OCI-LY7 (cell line): ENCODE measurements at regions not wholly inside any gene's neighbourhood (a gene's known extent, or its start where the extent isn't known, plus 50 kb on each side); places are given as distances from the start of the nearest gene placed in this dataset.
"Not testable (repeated sequence)": the region's sequence is repeated elsewhere in the genome, so short reads cannot be mapped to it uniquely, and the experiment has no call there.

Experiments
- BruUV-seq: library from RNA; stranded (reverse); fragments of 400-500 nt; replicated peaks from 2 replicates; lab custom pipeline; 2021; lab: Mats Ljungman, UMichigan
- CTCF ChIA-PET: fragments of 300-600 bp; sonication (Branson Sonifier 250); formaldehyde crosslinking; loops from one replicate; lab custom pipeline; 2022; ENCODE audit warnings: antibody characterized with exemption; ENCODE audit not compliant: unreplicated experiment; lab: Charles Lee
- POLR2A ChIA-PET: fragments of 300-600 bp; sonication (Branson Sonifier 250); formaldehyde crosslinking; loops from one replicate; lab custom pipeline; 2022; ENCODE audit warnings: antibody characterized with exemption; lab: Charles Lee
- DNase-seq: peaks from one replicate; pipeline ENCODE4 v3.0.0-alpha.2; 2015; ENCODE audit warnings: low spot score
- H2AFZ ChIP-seq: fragments of 200-600 bp; sonication (generic), shearing (Covaris generic); 2 replicates; pipeline ENCODE4 v1.6.1; 2014; ENCODE audit warnings: mild to moderate bottlenecking, antibody characterized with exemption, low read length, moderate library complexity
- H3K27ac ChIP-seq: fragments of 200-600 bp; sonication (generic); 2 replicates; pipeline ENCODE4 v1.5.1; 2014; ENCODE audit warnings: mixed run types, low read depth, mild to moderate bottlenecking, moderate library complexity, low read length, inconsistent platforms; ENCODE audit not compliant: poor library complexity, severe bottlenecking
- H3K36me3 ChIP-seq: fragments of 200-600 bp; sonication (generic); 2 replicates; pipeline ENCODE4 v1.6.1; 2014; ENCODE audit warnings: mild to moderate bottlenecking, antibody characterized with exemption, low read length, moderate library complexity, mixed read lengths; ENCODE audit not compliant: insufficient read depth
- H3K4me1 ChIP-seq: fragments of 200-600 bp; sonication (generic); 2 replicates; pipeline ENCODE4 v1.5.1; 2014; ENCODE audit warnings: mild to moderate bottlenecking, low read length; ENCODE audit not compliant: insufficient read depth, poor library complexity, severe bottlenecking
- H3K4me2 ChIP-seq: fragments of 200-600 bp; sonication (generic); 2 replicates; pipeline ENCODE4 v1.6.1; 2014; ENCODE audit warnings: mild to moderate bottlenecking, low read length
- H3K4me3 ChIP-seq: fragments of 200-600 bp; sonication (generic); 2 replicates; pipeline ENCODE4 v1.5.1; 2014; ENCODE audit warnings: mild to moderate bottlenecking, low read depth, low read length; ENCODE audit not compliant: poor library complexity, severe bottlenecking
- H3K79me2 ChIP-seq: fragments of 200-600 bp; sonication (generic); 2 replicates; pipeline ENCODE4 v1.6.1; 2016; ENCODE audit warnings: low read depth, mild to moderate bottlenecking, low read length, moderate library complexity, mixed read lengths; ENCODE audit not compliant: insufficient read depth
- H3K9me2 ChIP-seq: fragments of 200-600 bp; sonication (generic); 2 replicates; pipeline ENCODE4 v1.6.1; 2016; ENCODE audit warnings: mild to moderate bottlenecking, low read length, mixed read lengths; ENCODE audit not compliant: insufficient read depth
- H3K9me3 ChIP-seq: fragments of 200-600 bp; sonication (generic); 2 replicates; pipeline ENCODE4 v1.6.1; 2014; ENCODE audit warnings: mild to moderate bottlenecking, mixed run types, low read length, mixed read lengths
- H4K20me1 ChIP-seq: fragments of 200-600 bp; sonication (generic); 2 replicates; pipeline ENCODE4 v1.6.1; 2014; ENCODE audit warnings: mild to moderate bottlenecking, antibody characterized with exemption, low read length, moderate library complexity, mixed read lengths; ENCODE audit not compliant: insufficient read depth
- CTCF ChIP-seq: fragments of 200-600 bp; sonication (generic); conservative IDR thresholded peaks from 2 replicates; pipeline ENCODE4 v1.5.1; 2014; ENCODE audit warnings: mild to moderate bottlenecking, antibody characterized with exemption, low read length, moderate library complexity, mixed read lengths
- EZH2phosphoT487 ChIP-seq: fragments of 200-600 bp; sonication (generic); IDR thresholded peaks from 2 replicates; pipeline ENCODE4 v1.6.1; 2018; ENCODE audit warnings: low read depth, borderline replicate concordance, mild to moderate bottlenecking, mixed run types, antibody characterized with exemption, low read length, moderate library complexity, mixed read lengths
- intact Hi-C: fragments of 100-400 bp; cut with micrococcal nuclease; formaldehyde crosslinking; loops from one replicate; pipeline ENCODE4 v1.10.0; 2022; ENCODE audit not compliant: unreplicated experiment

GRCh38 chr4:138775489-138775888 lies 240.1 kb upstream of the NOCT start:
- ChIA-PET POLR2A (interaction anchor here (0.6 to 1.2 kb wide), 2 partner anchors 10 to 239 kb away, joined by 3 read pairs; no protein-coding TSS in a partner anchor), CTCF (no interaction called here)
- H3K36me3 ChIP-seq, result no peaks in the 10 kb centered on the region
- intact Hi-C loops, result no loop called here
- no TSS peak for BruUV-seq
- no peaks in the 10 kb centered on the region for H3K9me3 ChIP-seq
- H3K4me1 ChIP-seq, result no peaks in the 10 kb centered on the region
- H3K9me2 ChIP-seq, result no peaks in the 10 kb centered on the region
- H3K27ac ChIP-seq, result no peak overlapping the region
- DNase-seq, result no peak
- TF ChIP-seq EZH2phosphoT487 (no peak), CTCF (no peak)
- H4K20me1 ChIP-seq, result no peaks in the 10 kb centered on the region
- no peak overlapping the region for H3K4me2 ChIP-seq
- H3K79me2 ChIP-seq, result no peaks in the 10 kb centered on the region
- no peak overlapping the region for H2AFZ ChIP-seq
- H3K4me3 ChIP-seq, result no peak overlapping the region

DNA sequence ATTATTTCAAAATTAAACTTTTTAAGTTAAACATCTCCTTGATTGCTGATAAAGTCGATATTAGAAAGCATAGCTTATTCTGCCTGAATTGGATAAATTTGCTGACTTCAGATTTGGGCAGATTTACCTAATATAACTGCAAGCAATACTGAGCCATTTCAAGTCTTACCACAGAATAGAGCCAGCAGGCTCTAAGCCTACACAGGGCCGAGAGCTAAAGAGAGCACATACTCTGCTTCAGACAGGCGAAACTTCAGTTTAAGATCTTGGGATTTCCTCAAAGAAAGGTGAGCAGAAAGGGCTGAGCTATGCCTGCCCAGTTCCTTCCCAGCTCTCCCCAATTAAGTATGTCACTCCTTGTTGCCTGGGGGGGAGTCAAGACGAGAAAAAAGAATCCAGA lies 240.6 kb upstream of the NOCT start:
- POLR2A ChIA-PET, result interaction anchor here (0.6 to 1.2 kb wide), 2 partner anchors 10 to 240 kb away, joined by 3 read pairs; no protein-coding TSS in a partner anchor

GRCh38 chr4:138774125-138774524 lies 241.5 kb upstream of the NOCT start:
- H3K79me2 ChIP-seq, H3K27ac ChIP-seq, H3K9me3 ChIP-seq, DNase-seq, H3K4me3 ChIP-seq, H3K4me2 ChIP-seq, H2AFZ ChIP-seq, intact Hi-C loops, CTCF ChIA-PET, H4K20me1 ChIP-seq, H3K36me3 ChIP-seq, H3K4me1 ChIP-seq, BruUV-seq, H3K9me2 ChIP-seq: not testable (repeated sequence)
- POLR2A ChIA-PET, result interaction anchor here (0.8 to 1.0 kb wide), 2 partner anchors 11 to 13 kb away, joined by 3 to 4 read pairs; no protein-coding TSS in a partner anchor

More for the DNA sequence above, 240.6 kb upstream of the NOCT start:
- H4K20me1 ChIP-seq, result no peaks in the 10 kb centered on the region
- BruUV-seq, result no TSS peak
- H3K4me1 ChIP-seq, result no peaks in the 10 kb centered on the region
- no peaks in the 10 kb centered on the region for H3K9me2 ChIP-seq
- TF ChIP-seq CTCF (no peak), EZH2phosphoT487 (no peak)
- no peaks in the 10 kb centered on the region for H3K36me3 ChIP-seq
- no peak overlapping the region for H2AFZ ChIP-seq
- no peak overlapping the region for H3K4me2 ChIP-seq
- no peaks in the 10 kb centered on the region for H3K79me2 ChIP-seq
- no peak overlapping the region for H3K27ac ChIP-seq
- H3K9me3 ChIP-seq, result no peaks in the 10 kb centered on the region
- H3K4me3 ChIP-seq, result no peak overlapping the region
- CTCF ChIA-PET, result no interaction called here
- intact Hi-C loops, result no loop called here
- no peak for DNase-seq
